ENCODE measurements at regions not wholly inside any gene's neighbourhood (a gene's known extent, or its start where the extent isn't known, plus 50 kb on each side); places are given as distances from the start of the nearest gene placed in this dataset.

GRCh38 chr21:25297117-25297516 lies 310.2 kb downstream of the MRPL39 start:
- no peaks in the 10 kb centered on the region for H3K4me1 ChIP-seq (ENCODE audit: insufficient read depth, low read length, poor library complexity, severe bottlenecking)
- H3K36me3 ChIP-seq (ENCODE audit: insufficient read depth, low read length), result no peaks in the 10 kb centered on the region
- H2AFZ ChIP-seq (ENCODE audit: low read length), result no peak overlapping the region
- no peaks in the 10 kb centered on the region for H3K79me2 ChIP-seq (ENCODE audit: insufficient read depth, low read length)
- TF ChIP-seq CTCF (conservative IDR thresholded peaks at IDR 0.05; ENCODE audit: low read length), result no peak
- no peak for TF ChIP-seq EZH2phosphoT487 (IDR thresholded peaks at IDR 0.05; ENCODE audit: borderline replicate concordance)
- H3K4me3 ChIP-seq (ENCODE audit: low read length, poor library complexity, severe bottlenecking), result no peak overlapping the region
- no peaks in the 10 kb centered on the region for H3K9me2 ChIP-seq (replicated peaks; ENCODE audit: low read depth, low read length)
- no peak overlapping the region for H3K9ac ChIP-seq (ENCODE audit: low read depth, low read length, poor library complexity, severe bottlenecking)
- H3K4me2 ChIP-seq (ENCODE audit: low read depth, low read length, poor library complexity, severe bottlenecking), result no peak overlapping the region
- no peaks in the 10 kb centered on the region for H3F3A ChIP-seq (ENCODE audit: low read depth)
- no peaks in the 10 kb centered on the region for H3K27me3 ChIP-seq (ENCODE audit: insufficient read depth, low read length, poor library complexity, severe bottlenecking)
- H3K9me3 ChIP-seq (ENCODE audit: insufficient read depth, low read depth, low read length), result no peaks in the 10 kb centered on the region
- no peaks in the 10 kb centered on the region for H4K20me1 ChIP-seq (ENCODE audit: insufficient read depth, low read length, poor library complexity, severe bottlenecking)

- H3K4me1 ChIP-seq (ENCODE audit: insufficient read depth, low read length, poor library complexity, severe bottlenecking), result no peaks in the 10 kb centered on the region
- TF ChIP-seq CTCF (conservative IDR thresholded peaks at IDR 0.05; ENCODE audit: low read length), result no peak
- TF ChIP-seq EZH2phosphoT487 (IDR thresholded peaks at IDR 0.05; ENCODE audit: borderline replicate concordance), result no peak
Observed at GRCh38 chr21:25296252-25296651, 311.0 kb downstream of the MRPL39 start.

DNA sequence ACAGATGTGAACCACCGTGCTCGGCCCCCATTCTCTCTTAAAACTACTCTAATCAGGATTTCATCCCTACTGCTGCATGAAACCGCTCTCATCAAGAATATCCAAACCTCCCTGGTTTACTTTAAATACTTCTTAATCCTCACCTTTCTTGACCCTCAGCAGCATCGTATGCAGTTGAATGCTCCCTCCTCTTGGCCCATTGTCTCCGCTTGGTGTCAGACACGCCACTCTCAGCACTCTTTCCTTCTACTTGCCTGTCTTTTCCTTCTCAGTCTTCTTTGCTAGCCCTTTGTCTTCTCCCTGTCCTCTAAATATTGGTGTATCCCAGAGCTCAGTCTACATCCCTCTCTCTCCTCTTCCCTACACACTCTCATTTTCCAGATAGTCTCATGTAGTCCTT lies 314.9 kb downstream of the MRPL39 start:
- Histone ChIP-seq H3K9ac (ENCODE audit: low read depth, low read length, poor library complexity, severe bottlenecking) (no peak overlapping the region), H3F3A (ENCODE audit: low read depth) (no peaks in the 10 kb centered on the region), H4K20me1 (ENCODE audit: insufficient read depth, low read length, poor library complexity, severe bottlenecking) (no peaks in the 10 kb centered on the region), H3K79me2 (ENCODE audit: insufficient read depth, low read length) (no peaks in the 10 kb centered on the region), H3K4me3 (ENCODE audit: low read length, poor library complexity, severe bottlenecking) (no peak overlapping the region), H3K9me2 (replicated peaks; ENCODE audit: low read depth, low read length) (no peaks in the 10 kb centered on the region), H3K4me1 (ENCODE audit: insufficient read depth, low read length, poor library complexity, severe bottlenecking) (no peaks in the 10 kb centered on the region), H3K36me3 (ENCODE audit: insufficient read depth, low read length) (no peaks in the 10 kb centered on the region), H3K4me2 (ENCODE audit: low read depth, low read length, poor library complexity, severe bottlenecking) (no peak overlapping the region), H2AFZ (ENCODE audit: low read length) (no peak overlapping the region), H3K27me3 (ENCODE audit: insufficient read depth, low read length, poor library complexity, severe bottlenecking) (no peaks in the 10 kb centered on the region), H3K9me3 (ENCODE audit: insufficient read depth, low read depth, low read length) (no peaks in the 10 kb centered on the region)
- no peak for TF ChIP-seq CTCF (conservative IDR thresholded peaks at IDR 0.05; ENCODE audit: low read length)

More at GRCh38 chr21:25296252-25296651, 311.0 kb downstream of the MRPL39 start:
- no peaks in the 10 kb centered on the region for H3K9me3 ChIP-seq (ENCODE audit: insufficient read depth, low read depth, low read length)
- no peaks in the 10 kb centered on the region for H4K20me1 ChIP-seq (ENCODE audit: insufficient read depth, low read length, poor library complexity, severe bottlenecking)
- no peaks in the 10 kb centered on the region for H3K9me2 ChIP-seq (replicated peaks; ENCODE audit: low read depth, low read length)
- H3K79me2 ChIP-seq (ENCODE audit: insufficient read depth, low read length), result no peaks in the 10 kb centered on the region
- no peak overlapping the region for H3K4me2 ChIP-seq (ENCODE audit: low read depth, low read length, poor library complexity, severe bottlenecking)
- H3K9ac ChIP-seq (ENCODE audit: low read depth, low read length, poor library complexity, severe bottlenecking), result no peak overlapping the region
- H3K4me3 ChIP-seq (ENCODE audit: low read length, poor library complexity, severe bottlenecking), result no peak overlapping the region
- no peak overlapping the region for H2AFZ ChIP-seq (ENCODE audit: low read length)
- no peaks in the 10 kb centered on the region for H3F3A ChIP-seq (ENCODE audit: low read depth)
- no peaks in the 10 kb centered on the region for H3K27me3 ChIP-seq (ENCODE audit: insufficient read depth, low read length, poor library complexity, severe bottlenecking)
- no peaks in the 10 kb centered on the region for H3K36me3 ChIP-seq (ENCODE audit: insufficient read depth, low read length)

Data from Loucy (cell line).